Osteocyte (in vitro differentiated cells): ENCODE measurements at regions not wholly inside any gene's neighbourhood (a gene's known extent, or its start where the extent isn't known, plus 50 kb on each side); places are given as distances from the start of the nearest gene placed in this dataset.

Experiments
- DNase-seq: peaks from one replicate; pipeline ENCODE4 v3.0.0; 2021; ENCODE audit warnings: mixed read lengths; ENCODE audit not compliant: unreplicated experiment; ENCODE audit errors: extremely low spot score
- H3K27ac Mint-ChIP-seq: one replicate; pipeline ENCODE4 v1.8.0; 2021; ENCODE audit warnings: mild to moderate bottlenecking, mixed read lengths; ENCODE audit not compliant: unreplicated experiment
- H3K27me3 Mint-ChIP-seq: one replicate; pipeline ENCODE4 v1.8.0; 2021; ENCODE audit warnings: mixed read lengths; ENCODE audit not compliant: unreplicated experiment
- H3K36me3 Mint-ChIP-seq: one replicate; pipeline ENCODE4 v1.8.0; 2021; ENCODE audit warnings: mixed read lengths; ENCODE audit not compliant: unreplicated experiment
- H3K4me1 Mint-ChIP-seq: one replicate; pipeline ENCODE4 v1.8.0; 2021; ENCODE audit warnings: mixed read lengths; ENCODE audit not compliant: unreplicated experiment
- H3K4me3 Mint-ChIP-seq: one replicate; pipeline ENCODE4 v1.8.0; 2021; ENCODE audit warnings: mild to moderate bottlenecking, moderate library complexity, mixed read lengths; ENCODE audit not compliant: unreplicated experiment
- H3K9me3 Mint-ChIP-seq: one replicate; pipeline ENCODE4 v1.8.0; 2021; ENCODE audit warnings: mixed read lengths; ENCODE audit not compliant: unreplicated experiment
- TF ChIP-seq, protein P1 (sequence below): fragments of 200-600 bp; sonication (generic); IDR thresholded peaks from 2 replicates; pipeline ENCODE4 v1.5.0; 2021; ENCODE audit warnings: antibody characterized with exemption, mild to moderate bottlenecking, moderate library complexity

DNA sequence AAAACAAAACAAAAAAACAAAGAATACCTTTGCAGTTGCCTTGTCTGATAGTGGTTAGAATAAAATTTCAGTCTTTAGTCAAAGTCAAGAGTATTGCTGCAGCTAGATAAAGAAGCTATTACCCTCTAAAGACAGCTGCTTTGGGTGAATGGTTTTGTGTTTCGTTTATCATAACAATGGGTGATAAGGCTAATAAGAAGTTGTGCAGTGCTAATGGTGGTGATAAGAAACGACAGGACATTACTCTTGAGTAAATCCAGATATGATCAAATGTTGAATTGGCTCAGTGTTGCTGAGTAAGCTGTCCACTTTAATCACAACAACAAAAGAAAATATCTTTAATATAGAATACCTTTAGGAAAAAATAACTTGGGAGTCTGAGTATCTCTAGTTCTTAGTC is 1825.3 kb downstream of the SLITRK5 start:
- TF ChIP-seq, protein P1, sequence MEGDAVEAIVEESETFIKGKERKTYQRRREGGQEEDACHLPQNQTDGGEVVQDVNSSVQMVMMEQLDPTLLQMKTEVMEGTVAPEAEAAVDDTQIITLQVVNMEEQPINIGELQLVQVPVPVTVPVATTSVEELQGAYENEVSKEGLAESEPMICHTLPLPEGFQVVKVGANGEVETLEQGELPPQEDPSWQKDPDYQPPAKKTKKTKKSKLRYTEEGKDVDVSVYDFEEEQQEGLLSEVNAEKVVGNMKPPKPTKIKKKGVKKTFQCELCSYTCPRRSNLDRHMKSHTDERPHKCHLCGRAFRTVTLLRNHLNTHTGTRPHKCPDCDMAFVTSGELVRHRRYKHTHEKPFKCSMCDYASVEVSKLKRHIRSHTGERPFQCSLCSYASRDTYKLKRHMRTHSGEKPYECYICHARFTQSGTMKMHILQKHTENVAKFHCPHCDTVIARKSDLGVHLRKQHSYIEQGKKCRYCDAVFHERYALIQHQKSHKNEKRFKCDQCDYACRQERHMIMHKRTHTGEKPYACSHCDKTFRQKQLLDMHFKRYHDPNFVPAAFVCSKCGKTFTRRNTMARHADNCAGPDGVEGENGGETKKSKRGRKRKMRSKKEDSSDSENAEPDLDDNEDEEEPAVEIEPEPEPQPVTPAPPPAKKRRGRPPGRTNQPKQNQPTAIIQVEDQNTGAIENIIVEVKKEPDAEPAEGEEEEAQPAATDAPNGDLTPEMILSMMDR, result no peak
- H3K36me3 Mint-ChIP-seq, result no peaks in the 10 kb centered on the region
- DNase-seq, result no peak

GRCh38 chr13:89497658-89498057 is 1826.5 kb downstream of the SLITRK5 start:
- no peak overlapping the region for H3K27ac Mint-ChIP-seq
- H3K4me1 Mint-ChIP-seq, result no peaks in the 10 kb centered on the region
- H3K27me3 Mint-ChIP-seq, result no peaks in the 10 kb centered on the region
- TF ChIP-seq, protein P1, result no peak
- no peaks in the 10 kb centered on the region for H3K9me3 Mint-ChIP-seq
- no peak for DNase-seq
- no peak overlapping the region for H3K4me3 Mint-ChIP-seq
- no peaks in the 10 kb centered on the region for H3K36me3 Mint-ChIP-seq

More for the DNA sequence above, 1825.3 kb downstream of the SLITRK5 start:
- no peak overlapping the region for H3K27ac Mint-ChIP-seq
- peaks cover 4% of the 10 kb centered on the region for H3K9me3 Mint-ChIP-seq
- H3K4me3 Mint-ChIP-seq, result no peak overlapping the region
- no peaks in the 10 kb centered on the region for H3K27me3 Mint-ChIP-seq
- H3K4me1 Mint-ChIP-seq, result no peaks in the 10 kb centered on the region

DNA sequence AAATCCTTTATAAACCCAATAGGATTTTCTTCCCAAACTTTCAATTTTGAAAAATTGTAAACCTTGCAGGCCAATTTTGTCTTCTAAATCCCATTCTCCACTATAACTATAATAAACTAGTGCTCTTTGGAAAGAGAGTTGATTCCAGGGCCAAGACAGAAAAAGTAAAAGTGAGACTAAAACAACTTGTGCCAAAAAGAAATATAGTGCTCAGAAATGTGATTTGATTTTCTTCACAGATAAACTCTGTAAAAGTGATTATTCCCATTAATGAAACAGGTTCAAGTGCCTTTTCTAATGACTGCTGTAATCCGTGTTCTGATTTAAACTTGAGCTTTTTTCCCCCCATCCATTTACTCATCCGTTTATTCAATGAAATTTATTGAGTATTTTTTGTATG is 1831.1 kb downstream of the SLITRK5 start:
- Mint-ChIP-seq H3K9me3 (no peaks in the 10 kb centered on the region), H3K27ac (no peak overlapping the region), H3K4me3 (no peak overlapping the region), H3K4me1 (no peaks in the 10 kb centered on the region), H3K36me3 (no peaks in the 10 kb centered on the region), H3K27me3 (no peaks in the 10 kb centered on the region)
- TF ChIP-seq, protein P1, result no peak
- DNase-seq, result no peak

DNA sequence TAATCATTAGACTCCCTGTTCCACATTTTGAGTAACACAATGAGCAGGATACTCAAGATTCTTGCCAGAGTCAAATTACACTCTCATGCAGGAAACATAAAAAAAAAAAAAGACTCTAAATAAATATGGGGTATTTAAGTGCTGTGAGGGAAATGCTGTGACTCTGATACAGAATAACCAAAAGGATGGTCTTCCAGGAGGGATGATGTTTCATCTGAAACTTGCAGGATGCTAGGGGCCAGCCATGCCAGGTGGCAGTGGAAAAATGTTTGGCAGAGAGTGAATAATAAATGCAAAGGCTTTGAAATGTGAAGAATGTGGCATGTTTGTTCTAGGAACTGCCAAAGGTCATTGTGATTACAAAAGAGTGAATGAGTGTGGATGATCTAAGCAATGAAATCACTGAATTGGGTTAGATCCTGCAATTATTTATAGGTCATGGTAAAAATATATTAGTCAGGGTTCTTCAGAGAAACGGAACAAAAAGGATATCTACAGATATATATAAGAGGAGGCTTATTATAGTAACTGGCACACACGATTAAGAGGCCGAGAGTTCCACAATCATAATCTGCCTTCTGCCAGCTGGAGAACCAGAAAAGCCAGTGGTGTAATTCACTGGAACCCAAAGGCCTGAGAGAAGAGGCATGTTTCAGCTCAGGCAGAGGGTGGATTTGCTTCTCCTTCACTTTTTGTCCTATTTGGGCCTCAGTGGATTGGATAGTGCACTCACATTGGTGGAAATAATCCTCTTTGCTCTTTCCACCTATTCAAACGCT is 1832.8 kb upstream of the MIR17HG start:
- no peak for DNase-seq
- TF ChIP-seq, protein P1, result no peak
- peaks cover 5% of the 10 kb centered on the region for H3K9me3 Mint-ChIP-seq
- H3K27me3 Mint-ChIP-seq, result no peaks in the 10 kb centered on the region
- H3K4me1 Mint-ChIP-seq, result peaks cover 14% of the 10 kb centered on the region
- H3K4me3 Mint-ChIP-seq, result no peak overlapping the region
- H3K36me3 Mint-ChIP-seq, result no peaks in the 10 kb centered on the region
- peak overlapping the region; percentile 63 for H3K27ac Mint-ChIP-seq

GRCh38 chr13:89515948-89516347 is 1831.5 kb upstream of the MIR17HG start:
- Mint-ChIP-seq H3K27ac (no peak overlapping the region), H3K27me3 (no peaks in the 10 kb centered on the region), H3K9me3 (peaks cover 5% of the 10 kb centered on the region), H3K4me1 (peaks cover 14% of the 10 kb centered on the region), H3K4me3 (no peak overlapping the region), H3K36me3 (no peaks in the 10 kb centered on the region)
- TF ChIP-seq, protein P1, result no peak
- DNase-seq, result no peak
